SK-N-SH (cell line): ENCODE measurements at regions not wholly inside any gene's neighbourhood (a gene's known extent, or its start where the extent isn't known, plus 50 kb on each side); places are given as distances from the start of the nearest gene placed in this dataset.
A peak's percentile ranks its signal among the peaks of the same experiment; 100 is the strongest.

Experiments
- CTCF ChIA-PET: fragments of 300-600, 350-600 bp; formaldehyde crosslinking; extraction: SDS; loops from one replicate; lab custom pipeline; 2021; lab: Yijun Ruan, JAX
- POLR2A ChIA-PET: fragments of 350-600 bp; sonication (Branson Sonifier 250); formaldehyde crosslinking; extraction: SDS; loops from one replicate; lab custom pipeline; 2020; ENCODE audit warnings: antibody characterized with exemption, inconsistent platforms; lab: Yijun Ruan, JAX
- DNase-seq: peaks from one replicate; pipeline ENCODE4 v3.0.0; 2012
- H2AFZ ChIP-seq: fragments of 200-600 bp; sonication (generic); 2 replicates; pipeline ENCODE4 v1.8.1; 2016; ENCODE audit warnings: antibody characterized with exemption, mild to moderate bottlenecking, low read depth
- H3F3A ChIP-seq: fragments of 200-600 bp; sonication (generic); replicated peaks from 2 replicates; pipeline ENCODE3; 2016; ENCODE audit warnings: antibody characterized with exemption, mild to moderate bottlenecking; ENCODE audit not compliant: insufficient read depth
- H3K27ac ChIP-seq, 2 experiments: fragments of 200-500 bp in 1 of 2; fragments of 200-600 bp in 1 of 2; sonication (Bioruptor generic) in 1 of 2; sonication (generic), shearing (Covaris generic) in 1 of 2; 2 replicates each; pipeline versions ENCODE4 v1.5.1 to v1.6.1; 2014 to 2016; ENCODE audit warnings: low read depth in 2 of 2, inconsistent platforms in 1 of 2, low read length in 1 of 2, mild to moderate bottlenecking in 1 of 2, mixed read lengths in 1 of 2
- H3K27me3 ChIP-seq: fragments of 200-600 bp; sonication (generic), shearing (Covaris generic); 2 replicates; pipeline ENCODE4 v1.6.1; 2016; ENCODE audit warnings: mixed run types; ENCODE audit not compliant: insufficient read depth
- H3K36me3 ChIP-seq, 2 experiments: fragments of 200-500 bp in 1 of 2; fragments of 200-600 bp in 1 of 2; sonication (Bioruptor generic) in 1 of 2; sonication (generic) in 1 of 2; replicated peaks in 1 of 2; 2 replicates each; pipeline versions ENCODE3 to v1.5.1; 2014 to 2016; ENCODE audit warnings: low read length in 1 of 2, mild to moderate bottlenecking in 1 of 2; ENCODE audit not compliant: insufficient read depth in 2 of 2, control insufficient read depth in 1 of 2
- H3K4me1 ChIP-seq, 2 experiments: fragments of 200-500 bp in 1 of 2; fragments of 200-600 bp in 1 of 2; sonication (Bioruptor generic) in 1 of 2; sonication (generic), shearing (Covaris generic) in 1 of 2; 2 replicates each; pipeline versions ENCODE4 v1.5.1 to v1.6.1; 2014 to 2016; ENCODE audit warnings: low read depth in 1 of 2, low read length in 1 of 2, mixed run types in 1 of 2; ENCODE audit not compliant: insufficient read depth in 2 of 2, control insufficient read depth in 1 of 2
- H3K4me2 ChIP-seq: fragments of 200-600 bp; sonication (generic), shearing (Covaris generic); 2 replicates; pipeline ENCODE4 v1.6.1; 2017; ENCODE audit warnings: mixed run types
- H3K4me3 ChIP-seq, 2 experiments: fragments of 200-500 bp in 1 of 2; fragments of 200-600 bp in 1 of 2; sonication (Bioruptor generic) in 1 of 2; sonication (generic), shearing (Covaris generic) in 1 of 2; 2 replicates each; pipeline versions ENCODE4 v1.5.1 to v1.8.1; 2014 to 2016; ENCODE audit warnings: low read depth in 2 of 2, inconsistent platforms in 1 of 2, low read length in 1 of 2, mild to moderate bottlenecking in 1 of 2, mixed read lengths in 1 of 2, moderate library complexity in 1 of 2
- H3K79me2 ChIP-seq: fragments of 200-600 bp; sonication (generic); 2 replicates; pipeline ENCODE4 v1.8.1; 2017; ENCODE audit warnings: mild to moderate bottlenecking; ENCODE audit not compliant: insufficient read depth
- H3K9ac ChIP-seq: fragments of 200-600 bp; sonication (generic); 2 replicates; pipeline ENCODE4 v1.6.1; 2017; ENCODE audit warnings: mixed run types
- H3K9me2 ChIP-seq: fragments of 200-600 bp; sonication (generic); 2 replicates; pipeline ENCODE4 v1.6.1; 2017; ENCODE audit warnings: mixed run types
- H3K9me3 ChIP-seq: fragments of 200-600 bp; sonication (generic); 2 replicates; pipeline ENCODE4 v1.6.1; 2017; ENCODE audit warnings: mixed run types, mild to moderate bottlenecking, moderate library complexity
- H4K20me1 ChIP-seq: fragments of 200-600 bp; sonication (generic); 2 replicates; pipeline ENCODE4 v1.6.1; 2017; ENCODE audit warnings: mild to moderate bottlenecking, mixed run types; ENCODE audit not compliant: insufficient read depth
- EP300 ChIP-seq, 2 experiments: IDR thresholded peaks; 2 replicates each; pipeline versions ENCODE4 v1.4.0 to v1.6.1; 2012; ENCODE audit warnings: borderline replicate concordance in 1 of 2, low read depth in 1 of 2, low read length in 1 of 2
- FOSL2 ChIP-seq: IDR thresholded peaks from 2 replicates; pipeline ENCODE4 v1.4.0; 2012; ENCODE audit warnings: low read depth, mild to moderate bottlenecking, moderate library complexity, borderline replicate concordance
- FOXM1 ChIP-seq: IDR thresholded peaks from 2 replicates; pipeline ENCODE4 v1.4.0; 2012; ENCODE audit warnings: low read depth, mild to moderate bottlenecking
- GABPA ChIP-seq: IDR thresholded peaks from 2 replicates; pipeline ENCODE4 v1.4.0; 2012; ENCODE audit warnings: low read depth, mild to moderate bottlenecking
- GATA2 ChIP-seq: sonication (generic); formaldehyde crosslinking; IDR thresholded peaks from 2 replicates; pipeline ENCODE4 v1.5.0; 2020; ENCODE audit warnings: mild to moderate bottlenecking, missing genetic modification reagents
- MXI1 ChIP-seq: IDR thresholded peaks from 2 replicates; pipeline ENCODE4 v1.6.1; 2012; ENCODE audit warnings: mild to moderate bottlenecking, low read depth, low read length, improper control_type of control experiment
- NFIC ChIP-seq: IDR thresholded peaks from 2 replicates; pipeline ENCODE4 v1.4.0; 2012; ENCODE audit warnings: borderline replicate concordance
- POLR2AphosphoS5 ChIP-seq: IDR thresholded peaks from 2 replicates; pipeline ENCODE4 v1.6.1; 2012; ENCODE audit warnings: low read depth, low read length
- RAD21 ChIP-seq: IDR thresholded peaks from 2 replicates; pipeline ENCODE4 v1.6.1; 2012; ENCODE audit warnings: mild to moderate bottlenecking, low read length
- RCOR1 ChIP-seq: fragments of 150-350 bp; IDR thresholded peaks from 2 replicates; pipeline ENCODE4 v1.6.1; 2017; ENCODE audit warnings: antibody characterized with exemption, low read length
- RXRA ChIP-seq: IDR thresholded peaks from 2 replicates; pipeline ENCODE4 v1.4.0; 2012; ENCODE audit warnings: low read depth, mild to moderate bottlenecking, borderline replicate concordance
- TCF12 ChIP-seq: IDR thresholded peaks from 2 replicates; pipeline ENCODE4 v1.4.0; 2012
- TEAD4 ChIP-seq: IDR thresholded peaks from 2 replicates; pipeline ENCODE4 v1.4.0; 2012; ENCODE audit warnings: mild to moderate bottlenecking, borderline replicate concordance; ENCODE audit not compliant: insufficient read depth
- WGBS: methylation state at CpG from one replicate; pipeline ENCODE4 v1.1.6; 2017; ENCODE audit warnings: low lambda C conversion rate; 5-methylcytosine and 5-hydroxymethylcytosine counted together
- TF ChIP-seq, protein P1 (sequence below): IDR thresholded peaks from 2 replicates; pipeline ENCODE4 v1.6.1; 2012; ENCODE audit warnings: mild to moderate bottlenecking, low read depth, low read length, moderate library complexity
- TF ChIP-seq, protein P2 (sequence below): IDR thresholded peaks from 2 replicates; pipeline ENCODE4; 2012
- TF ChIP-seq, protein P3 (sequence below): IDR thresholded peaks from 2 replicates; pipeline ENCODE4 v1.4.0; 2012; ENCODE audit warnings: low read depth, borderline replicate concordance

DNA sequence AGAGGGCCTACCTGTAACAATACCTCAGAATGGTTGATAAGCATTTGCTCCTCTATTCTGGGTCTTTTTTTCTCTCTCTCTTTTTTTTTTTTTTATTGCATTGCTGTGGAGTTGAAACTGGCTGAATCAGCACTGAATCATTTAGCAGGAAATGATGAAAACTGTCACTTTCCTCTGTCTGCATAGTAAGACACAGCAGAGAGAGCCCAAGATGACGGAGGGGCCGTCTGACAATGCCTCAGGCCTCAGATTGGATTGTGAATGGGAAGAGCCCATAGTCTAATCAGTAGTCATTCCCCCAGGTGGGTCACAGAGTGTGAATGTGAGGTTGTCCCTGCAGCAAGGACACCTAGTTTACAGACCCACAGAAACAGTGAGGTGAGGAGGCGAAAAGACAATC is 193.2 kb upstream of the PLXNA2 start (continued):
- TF ChIP-seq RCOR1, result no peak
- no peak for TF ChIP-seq RAD21
- no peak for TF ChIP-seq NFIC

DNA sequence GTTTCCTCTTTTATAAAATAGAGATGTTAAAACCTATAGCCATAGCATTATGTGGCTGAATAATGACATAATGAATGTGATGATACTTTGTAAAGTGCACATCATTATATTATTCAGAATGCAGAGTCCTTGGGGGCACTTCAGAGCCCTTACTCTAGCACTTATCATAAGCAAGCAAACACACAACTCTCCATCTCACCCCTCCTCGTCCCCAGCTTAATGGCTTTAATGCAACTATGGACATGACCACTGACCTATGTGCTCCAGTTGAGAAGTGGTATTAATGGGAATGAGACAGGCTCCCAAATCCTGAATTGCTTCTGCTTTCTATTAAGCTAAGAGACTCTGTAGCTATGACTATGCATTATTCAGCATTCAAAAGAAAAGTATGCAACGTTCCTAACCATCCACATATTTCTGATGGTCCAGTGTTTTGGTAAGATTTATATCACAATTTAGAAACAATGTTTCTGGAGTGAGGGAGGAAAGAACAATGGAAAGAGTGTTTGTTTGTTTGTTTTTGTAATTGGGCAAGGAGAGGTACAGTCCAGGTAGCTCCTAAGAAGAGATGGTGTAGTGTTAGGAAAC is 194.0 kb upstream of the PLXNA2 start:
- ChIA-PET CTCF (interaction anchor here (0.6 kb wide), 1 partner anchor 9 kb away, joined by 3 read pairs; no protein-coding TSS in a partner anchor), POLR2A (no interaction called here)
- H3K79me2 ChIP-seq, result no peaks in the 10 kb centered on the region
- no peaks in the 10 kb centered on the region for H3K27me3 ChIP-seq
- H3K27ac ChIP-seq, result peak overlapping the region; percentile 74 to 78; a peak in 3 of 4 replicates
- TF ChIP-seq, protein P1, sequence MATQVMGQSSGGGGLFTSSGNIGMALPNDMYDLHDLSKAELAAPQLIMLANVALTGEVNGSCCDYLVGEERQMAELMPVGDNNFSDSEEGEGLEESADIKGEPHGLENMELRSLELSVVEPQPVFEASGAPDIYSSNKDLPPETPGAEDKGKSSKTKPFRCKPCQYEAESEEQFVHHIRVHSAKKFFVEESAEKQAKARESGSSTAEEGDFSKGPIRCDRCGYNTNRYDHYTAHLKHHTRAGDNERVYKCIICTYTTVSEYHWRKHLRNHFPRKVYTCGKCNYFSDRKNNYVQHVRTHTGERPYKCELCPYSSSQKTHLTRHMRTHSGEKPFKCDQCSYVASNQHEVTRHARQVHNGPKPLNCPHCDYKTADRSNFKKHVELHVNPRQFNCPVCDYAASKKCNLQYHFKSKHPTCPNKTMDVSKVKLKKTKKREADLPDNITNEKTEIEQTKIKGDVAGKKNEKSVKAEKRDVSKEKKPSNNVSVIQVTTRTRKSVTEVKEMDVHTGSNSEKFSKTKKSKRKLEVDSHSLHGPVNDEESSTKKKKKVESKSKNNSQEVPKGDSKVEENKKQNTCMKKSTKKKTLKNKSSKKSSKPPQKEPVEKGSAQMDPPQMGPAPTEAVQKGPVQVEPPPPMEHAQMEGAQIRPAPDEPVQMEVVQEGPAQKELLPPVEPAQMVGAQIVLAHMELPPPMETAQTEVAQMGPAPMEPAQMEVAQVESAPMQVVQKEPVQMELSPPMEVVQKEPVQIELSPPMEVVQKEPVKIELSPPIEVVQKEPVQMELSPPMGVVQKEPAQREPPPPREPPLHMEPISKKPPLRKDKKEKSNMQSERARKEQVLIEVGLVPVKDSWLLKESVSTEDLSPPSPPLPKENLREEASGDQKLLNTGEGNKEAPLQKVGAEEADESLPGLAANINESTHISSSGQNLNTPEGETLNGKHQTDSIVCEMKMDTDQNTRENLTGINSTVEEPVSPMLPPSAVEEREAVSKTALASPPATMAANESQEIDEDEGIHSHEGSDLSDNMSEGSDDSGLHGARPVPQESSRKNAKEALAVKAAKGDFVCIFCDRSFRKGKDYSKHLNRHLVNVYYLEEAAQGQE, result no peak
- peak; percentile 66; the same call in 1 of the 2 replicates for TF ChIP-seq TCF12
- H2AFZ ChIP-seq, result peak overlapping the region; percentile 31
- peak overlapping the region; percentile 65 for H3K4me2 ChIP-seq
- H3K9me2 ChIP-seq, result no peaks in the 10 kb centered on the region
- H3K36me3 ChIP-seq, result no peaks in the 10 kb centered on the region
- peaks cover 22% of the 10 kb centered on the region for H3F3A ChIP-seq
- no peak for DNase-seq
- peaks cover 24 to 27% of the 10 kb centered on the region in 2 experiments for H3K4me1 ChIP-seq
- no peaks in the 10 kb centered on the region for H4K20me1 ChIP-seq
- no peaks in the 10 kb centered on the region for H3K9me3 ChIP-seq
- 28% methylated on average over 2 of the region's 2 CpGs for WGBS
- H3K9ac ChIP-seq, result 0 out of 2 replicates have a peak overlapping the region, but pooled peaks have one; percentile 26
- H3K4me3 ChIP-seq, result no peak overlapping the region

DNA sequence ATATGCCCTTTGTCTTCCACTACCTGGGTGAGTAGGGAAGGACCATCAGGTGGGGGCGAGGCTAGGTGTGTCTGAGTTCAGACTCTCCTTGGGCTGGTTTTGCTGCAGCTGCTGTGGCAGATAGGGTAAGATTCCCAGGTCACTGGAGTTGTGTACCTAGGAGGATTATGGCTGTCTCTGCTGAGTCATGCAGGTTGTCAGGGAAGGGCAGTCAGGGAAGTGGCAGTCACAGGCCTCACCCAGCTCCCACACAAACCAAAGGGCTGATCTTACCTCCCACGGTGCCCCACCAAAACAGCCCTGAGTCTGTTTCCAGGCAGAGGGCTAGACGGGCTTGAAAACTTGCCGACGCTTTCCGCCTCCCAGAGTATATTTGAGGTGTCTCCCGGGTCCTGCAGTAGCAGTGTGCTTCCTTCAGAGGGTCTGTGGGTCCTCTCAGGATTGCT is 201.6 kb upstream of the PLXNA2 start:
- Histone ChIP-seq H3K4me3 (no peak overlapping the region), H3K4me2 (no peak overlapping the region), H2AFZ (no peak overlapping the region), H3K27me3 (no peaks in the 10 kb centered on the region), H3K27ac (peak overlapping the region in 1 of 2 experiments; percentile 84; a peak in 2 of 4 replicates), H3K9me3 (no peaks in the 10 kb centered on the region), H3F3A (no peaks in the 10 kb centered on the region), H3K9me2 (no peaks in the 10 kb centered on the region), H3K9ac (no peak overlapping the region), H3K79me2 (no peaks in the 10 kb centered on the region), H3K36me3 (no peaks in the 10 kb centered on the region), H3K4me1 (peaks cover 0 to 35% of the 10 kb centered on the region in 2 experiments; a peak in 2 of 4 replicates), H4K20me1 (no peaks in the 10 kb centered on the region)
- WGBS, result 62% methylated on average over 6 of the region's 7 CpGs
- TF ChIP-seq GATA2, result no peak
- TF ChIP-seq MXI1, result no peak
- no peak for TF ChIP-seq POLR2AphosphoS5
- TF ChIP-seq FOXM1, result no peak
- no peak for TF ChIP-seq RXRA
- no peak for TF ChIP-seq GABPA
- no peak for TF ChIP-seq TCF12
- TF ChIP-seq, protein P2, sequence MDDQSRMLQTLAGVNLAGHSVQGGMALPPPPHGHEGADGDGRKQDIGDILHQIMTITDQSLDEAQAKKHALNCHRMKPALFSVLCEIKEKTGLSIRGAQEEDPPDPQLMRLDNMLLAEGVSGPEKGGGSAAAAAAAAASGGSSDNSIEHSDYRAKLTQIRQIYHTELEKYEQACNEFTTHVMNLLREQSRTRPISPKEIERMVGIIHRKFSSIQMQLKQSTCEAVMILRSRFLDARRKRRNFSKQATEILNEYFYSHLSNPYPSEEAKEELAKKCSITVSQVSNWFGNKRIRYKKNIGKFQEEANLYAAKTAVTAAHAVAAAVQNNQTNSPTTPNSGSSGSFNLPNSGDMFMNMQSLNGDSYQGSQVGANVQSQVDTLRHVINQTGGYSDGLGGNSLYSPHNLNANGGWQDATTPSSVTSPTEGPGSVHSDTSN, result no peak
- TF ChIP-seq EP300 (IDR thresholded peaks at IDR 0.05; ENCODE audit: borderline replicate concordance in 1 of 2, low read depth in 1 of 2, low read length in 1 of 2), result no peak
- no peak for TF ChIP-seq TEAD4
- TF ChIP-seq, protein P3, sequence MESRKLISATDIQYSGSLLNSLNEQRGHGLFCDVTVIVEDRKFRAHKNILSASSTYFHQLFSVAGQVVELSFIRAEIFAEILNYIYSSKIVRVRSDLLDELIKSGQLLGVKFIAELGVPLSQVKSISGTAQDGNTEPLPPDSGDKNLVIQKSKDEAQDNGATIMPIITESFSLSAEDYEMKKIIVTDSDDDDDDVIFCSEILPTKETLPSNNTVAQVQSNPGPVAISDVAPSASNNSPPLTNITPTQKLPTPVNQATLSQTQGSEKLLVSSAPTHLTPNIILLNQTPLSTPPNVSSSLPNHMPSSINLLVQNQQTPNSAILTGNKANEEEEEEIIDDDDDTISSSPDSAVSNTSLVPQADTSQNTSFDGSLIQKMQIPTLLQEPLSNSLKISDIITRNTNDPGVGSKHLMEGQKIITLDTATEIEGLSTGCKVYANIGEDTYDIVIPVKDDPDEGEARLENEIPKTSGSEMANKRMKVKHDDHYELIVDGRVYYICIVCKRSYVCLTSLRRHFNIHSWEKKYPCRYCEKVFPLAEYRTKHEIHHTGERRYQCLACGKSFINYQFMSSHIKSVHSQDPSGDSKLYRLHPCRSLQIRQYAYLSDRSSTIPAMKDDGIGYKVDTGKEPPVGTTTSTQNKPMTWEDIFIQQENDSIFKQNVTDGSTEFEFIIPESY, result no peak
- no peak for TF ChIP-seq FOSL2
- TF ChIP-seq NFIC, result no peak
- ChIA-PET CTCF (interaction anchor here (1.3 to 2.3 kb wide), 3 partner anchors 21 to 201 kb away, joined by 4 to 9 read pairs (median 7); no protein-coding TSS in a partner anchor), POLR2A (no interaction called here)
- DNase-seq, result no peak
